Esophagus squamous epithelium (tissue), 4 donors: ENCODE measurements at regions not wholly inside any gene's neighbourhood (a gene's known extent, or its start where the extent isn't known, plus 50 kb on each side); places are given as distances from the start of the nearest gene placed in this dataset.

Experiments
- POLR2A ChIP-seq, 4 donors: fragments of 450-650 bp; IDR thresholded peaks; one replicate each; pipeline ENCODE4 v1.6.1; 2017; ENCODE audit warnings: antibody characterized with exemption in 4 of 4, mild to moderate bottlenecking in 4 of 4, moderate library complexity in 3 of 4
- TF ChIP-seq, protein P1 (sequence below), 6 experiments: fragments of 450-650 bp in 4 of 6; fragments of 200-600 bp in 2 of 6; sonication (generic) in 2 of 6; IDR thresholded peaks; one replicate each; pipeline ENCODE4 v1.5.1; 2016 to 2019; ENCODE audit warnings: antibody characterized with exemption in 6 of 6, mild to moderate bottlenecking in 4 of 6, moderate library complexity in 4 of 6

GRCh38 chr10:120381931-120382330 is 75.1 kb upstream of the PLPP4 start:
- TF ChIP-seq, protein P1, sequence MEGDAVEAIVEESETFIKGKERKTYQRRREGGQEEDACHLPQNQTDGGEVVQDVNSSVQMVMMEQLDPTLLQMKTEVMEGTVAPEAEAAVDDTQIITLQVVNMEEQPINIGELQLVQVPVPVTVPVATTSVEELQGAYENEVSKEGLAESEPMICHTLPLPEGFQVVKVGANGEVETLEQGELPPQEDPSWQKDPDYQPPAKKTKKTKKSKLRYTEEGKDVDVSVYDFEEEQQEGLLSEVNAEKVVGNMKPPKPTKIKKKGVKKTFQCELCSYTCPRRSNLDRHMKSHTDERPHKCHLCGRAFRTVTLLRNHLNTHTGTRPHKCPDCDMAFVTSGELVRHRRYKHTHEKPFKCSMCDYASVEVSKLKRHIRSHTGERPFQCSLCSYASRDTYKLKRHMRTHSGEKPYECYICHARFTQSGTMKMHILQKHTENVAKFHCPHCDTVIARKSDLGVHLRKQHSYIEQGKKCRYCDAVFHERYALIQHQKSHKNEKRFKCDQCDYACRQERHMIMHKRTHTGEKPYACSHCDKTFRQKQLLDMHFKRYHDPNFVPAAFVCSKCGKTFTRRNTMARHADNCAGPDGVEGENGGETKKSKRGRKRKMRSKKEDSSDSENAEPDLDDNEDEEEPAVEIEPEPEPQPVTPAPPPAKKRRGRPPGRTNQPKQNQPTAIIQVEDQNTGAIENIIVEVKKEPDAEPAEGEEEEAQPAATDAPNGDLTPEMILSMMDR (IDR thresholded peaks at IDR 0.05), result no peak
- TF ChIP-seq POLR2A (IDR thresholded peaks at IDR 0.05), result no peak
